HG03039 (cell line): ENCODE measurements at regions not wholly inside any gene's neighbourhood (a gene's known extent, or its start where the extent isn't known, plus 50 kb on each side); places are given as distances from the start of the nearest gene placed in this dataset.

Experiments
- ATAC-seq: cut with Tn5 transposase; IDR thresholded peaks from one replicate; pipeline ENCODE4 v1.9.1; 2021; ENCODE audit warnings: mild to moderate bottlenecking, moderate library complexity; ENCODE audit not compliant: unreplicated experiment

DNA sequence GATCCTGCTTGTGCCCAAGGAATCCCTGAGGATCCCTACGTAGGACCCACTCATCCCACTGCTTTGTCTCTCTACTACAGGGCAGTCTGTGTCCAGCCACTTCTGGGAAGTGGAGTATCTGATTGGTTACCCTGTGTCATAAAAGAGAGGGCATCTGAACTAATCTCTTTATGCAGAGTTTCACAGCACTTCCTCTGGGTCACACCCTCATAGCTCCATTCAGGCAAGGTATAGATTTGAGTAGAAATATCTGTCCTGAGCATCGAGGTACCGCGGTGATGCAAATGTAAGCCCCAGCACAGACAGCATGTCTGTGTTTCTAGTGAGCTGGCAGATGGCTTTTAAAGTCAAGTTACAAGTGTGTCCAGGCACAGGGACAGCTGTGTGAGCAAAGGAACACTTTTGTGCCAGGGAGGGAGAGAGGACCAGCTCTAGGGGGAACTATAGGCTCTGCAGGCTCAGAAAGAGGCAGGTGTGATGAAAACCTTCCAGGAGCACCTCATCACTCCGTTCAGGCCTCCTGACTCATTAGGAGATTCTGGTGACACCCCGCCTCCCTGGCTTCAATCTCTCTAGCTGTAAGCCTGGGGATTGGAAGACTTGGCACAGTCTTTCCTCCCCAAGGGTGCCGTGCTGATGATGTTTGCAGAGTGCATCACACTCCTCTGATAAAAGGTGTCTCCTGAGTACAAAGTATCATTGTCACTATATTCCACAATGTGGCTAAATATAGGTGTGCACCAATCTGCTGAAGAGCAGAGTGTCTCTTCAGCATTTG, 84.3 kb upstream of the UBL3 start:
- no peak for ATAC-seq

DNA sequence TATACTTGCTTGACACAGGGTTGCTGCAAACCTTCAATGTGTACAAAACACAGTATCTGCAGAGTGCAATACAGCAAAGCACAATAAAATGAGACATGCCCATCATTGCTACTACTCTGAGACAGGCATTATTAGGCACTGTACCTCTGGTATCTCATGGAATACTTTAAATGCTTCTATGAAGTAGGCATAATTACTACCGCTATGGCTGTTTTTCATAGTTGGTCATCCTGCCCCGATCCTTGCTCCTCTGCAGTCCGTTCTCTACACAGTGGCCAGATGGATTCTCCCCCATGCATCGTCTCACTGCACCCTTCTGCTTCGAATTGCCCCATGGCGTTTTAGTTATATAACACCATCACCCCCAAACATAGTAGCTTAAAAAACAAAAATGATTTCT, 83.0 kb upstream of the UBL3 start:
- ATAC-seq: no peak

DNA sequence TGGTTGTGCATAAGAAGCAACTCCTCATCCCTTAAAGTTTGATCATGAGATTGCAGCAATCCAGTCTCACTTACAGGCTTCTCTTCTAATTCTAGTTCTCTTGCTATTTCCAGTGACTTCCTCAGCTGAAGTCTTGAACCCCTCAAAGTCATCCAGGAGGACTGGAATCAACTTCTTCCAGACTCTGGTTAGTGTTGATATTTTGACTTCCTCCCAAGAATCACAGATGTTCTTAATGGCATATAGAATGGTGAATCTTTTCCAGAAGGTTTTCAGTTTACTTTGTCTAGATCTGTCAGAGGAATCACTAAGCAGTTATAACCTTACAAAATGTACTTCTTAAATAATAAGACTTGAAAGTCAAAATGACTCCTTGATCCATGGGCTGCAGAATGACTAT, 81.3 kb upstream of the UBL3 start:
- ATAC-seq: no peak

DNA sequence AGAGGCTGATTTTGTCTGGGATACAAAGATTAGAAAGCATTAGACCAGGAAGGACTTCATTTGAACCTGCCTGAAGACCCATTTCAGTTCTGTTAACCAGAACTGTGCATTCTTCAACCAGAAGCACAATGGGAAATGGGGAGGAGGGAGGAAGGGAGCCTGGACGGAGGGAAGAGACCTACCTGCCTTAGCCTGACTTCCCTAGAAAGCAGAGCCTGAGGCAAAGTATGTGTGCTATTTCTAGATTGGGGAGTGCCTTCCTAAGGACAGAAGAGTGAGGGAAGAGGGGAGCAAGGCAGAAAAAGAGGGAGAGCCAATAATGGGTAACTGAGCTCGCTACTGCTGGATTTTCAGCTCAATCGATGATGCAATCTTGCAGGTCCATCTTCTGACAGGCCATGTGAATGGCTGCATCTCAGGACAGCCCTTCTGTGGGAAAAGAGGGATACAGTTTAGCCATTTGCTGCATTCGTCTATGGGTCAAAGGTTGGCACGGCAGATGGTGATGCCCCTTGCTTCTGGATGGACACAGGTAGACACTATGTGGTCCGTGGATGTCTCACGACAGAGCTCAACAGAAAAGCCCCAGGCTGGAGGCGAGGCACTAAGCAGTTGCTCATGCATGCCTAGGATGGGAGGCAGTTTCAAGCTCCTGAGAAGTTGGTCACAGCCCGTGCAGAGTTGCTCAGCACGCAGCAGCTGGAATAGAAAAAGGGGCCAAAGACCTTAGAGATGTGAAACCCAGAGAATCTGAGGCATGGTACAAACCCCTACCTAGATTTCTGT, 78.8 kb upstream of the UBL3 start:
- no peak for ATAC-seq

DNA sequence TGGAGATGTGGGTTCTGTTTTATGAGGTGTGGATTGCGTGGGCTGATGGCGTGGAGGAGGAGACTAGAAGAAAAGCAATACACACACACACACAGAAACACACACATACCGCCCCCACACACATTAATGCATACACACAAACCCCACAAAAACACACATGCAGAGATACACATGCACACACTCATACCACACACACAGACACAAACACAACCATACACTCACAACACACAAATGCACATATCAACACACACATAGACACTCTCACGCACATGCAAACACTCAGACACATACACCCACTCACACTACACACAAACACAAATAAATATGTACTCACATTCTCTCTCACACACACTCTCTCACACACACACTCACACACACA, 75.7 kb upstream of the UBL3 start:
- ATAC-seq: no peak

DNA sequence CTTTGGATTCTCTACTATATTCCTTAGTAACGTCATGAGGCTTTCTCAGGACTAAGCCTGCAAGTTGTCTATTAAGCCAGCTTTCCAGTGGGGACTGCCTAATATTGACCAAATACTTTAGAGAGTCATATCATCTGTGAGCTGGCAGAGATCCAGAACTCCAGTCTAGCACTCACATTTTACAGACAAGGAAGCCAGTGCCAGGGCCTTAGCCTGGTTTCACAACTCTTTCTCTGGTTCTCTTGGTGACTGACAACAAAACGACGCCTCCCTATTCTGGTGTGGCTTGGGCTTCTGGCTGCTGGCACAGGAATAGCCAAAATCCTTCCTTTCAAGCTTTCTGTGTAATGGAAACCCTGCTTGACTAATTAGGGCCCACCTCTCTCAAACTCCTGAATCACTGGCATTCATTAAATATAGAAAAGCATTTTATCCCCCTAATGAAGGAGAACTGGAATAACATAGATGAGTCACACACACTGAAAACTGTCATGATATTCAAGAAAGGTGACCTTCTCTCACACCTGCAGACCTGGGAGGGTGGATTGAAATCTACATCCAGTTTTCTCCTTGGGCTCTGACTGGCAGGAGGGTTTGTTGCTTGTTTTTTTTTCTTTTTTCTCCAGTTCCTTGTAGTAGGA, 75.2 kb upstream of the UBL3 start:
- ATAC-seq: no peak

DNA sequence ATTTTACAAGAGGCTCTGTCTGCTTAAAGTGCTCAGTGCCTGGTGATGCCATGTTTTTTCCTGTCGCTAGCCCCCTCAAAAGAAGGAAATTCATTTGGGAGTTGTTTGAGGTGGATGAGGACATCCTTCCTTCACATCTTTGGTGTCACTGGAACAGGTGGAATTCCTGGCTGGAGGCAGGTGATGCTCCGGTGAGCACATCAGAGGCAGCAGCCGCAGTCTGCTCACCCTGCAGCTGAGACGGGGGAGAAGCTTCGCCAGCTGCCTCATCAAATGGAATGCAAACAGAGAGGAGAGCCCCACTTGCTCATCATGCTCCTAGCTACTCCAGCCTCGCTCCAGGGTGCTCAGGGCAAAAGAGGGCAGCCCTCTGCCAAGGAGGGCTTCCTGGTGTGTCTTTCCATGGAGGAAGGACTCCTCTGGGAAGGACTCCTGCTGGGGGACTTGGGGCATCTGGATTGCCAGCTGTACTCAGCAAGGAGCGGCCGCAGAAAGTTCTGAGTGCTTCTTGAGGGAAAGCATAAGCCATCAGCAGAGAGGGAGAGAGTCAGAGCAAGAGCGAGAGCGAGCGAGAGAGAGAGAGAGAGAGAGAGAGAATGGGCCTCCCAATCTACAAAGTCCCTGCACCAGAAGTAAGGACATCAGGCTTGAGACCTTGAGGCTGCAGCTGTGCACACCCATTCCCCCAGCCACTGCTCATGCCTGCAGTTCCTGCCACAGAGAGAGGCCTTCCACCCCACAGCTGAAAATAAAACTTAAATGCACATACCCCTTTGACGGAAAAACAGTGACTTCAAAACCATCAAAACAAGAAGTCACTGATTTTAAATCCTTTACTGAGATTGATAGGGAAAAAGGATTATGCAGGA, 74.3 kb upstream of the UBL3 start:
- no peak for ATAC-seq

DNA sequence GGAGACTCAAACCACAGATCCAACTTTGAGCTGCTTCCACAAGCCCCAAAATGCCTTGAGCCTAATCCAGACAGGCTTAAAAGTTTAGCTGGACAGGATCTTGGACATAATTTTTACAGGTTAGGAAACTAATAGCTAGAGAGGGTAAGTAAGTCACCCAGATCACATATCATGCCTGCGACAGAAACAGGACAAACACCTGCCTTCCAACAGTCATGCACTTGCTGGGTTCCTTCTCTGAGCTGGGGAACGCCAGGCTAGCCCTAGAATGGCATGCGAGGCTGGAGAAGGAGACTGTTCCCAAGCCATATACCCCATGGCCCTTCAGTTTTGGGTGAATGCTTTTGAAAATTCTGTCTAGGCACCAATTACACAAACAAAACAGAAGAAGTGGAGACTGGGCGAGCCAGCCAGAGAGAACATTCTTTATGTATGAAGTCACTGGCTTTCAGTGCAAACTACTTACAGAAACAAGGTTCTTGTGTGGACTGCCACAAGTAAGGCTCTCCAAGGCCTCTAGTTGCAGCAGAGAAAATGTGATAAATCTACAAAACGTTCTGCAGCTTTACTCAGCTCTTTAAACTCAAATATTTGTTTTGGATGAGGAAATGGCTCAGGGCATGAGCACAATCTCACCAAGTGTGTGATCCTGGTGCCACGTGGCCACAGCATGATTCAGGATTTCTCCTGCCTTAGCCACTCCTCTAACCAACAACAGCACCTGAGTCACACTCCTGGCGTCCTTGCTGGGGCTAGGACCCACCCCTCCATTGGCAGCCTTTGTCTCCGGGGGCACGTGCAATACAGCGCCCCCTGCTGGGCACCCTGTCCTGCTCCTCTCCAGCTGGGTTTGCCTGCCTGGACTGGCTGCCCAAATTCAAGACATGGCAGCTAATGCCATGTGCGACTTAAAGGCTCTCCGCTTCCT, 73.4 kb upstream of the UBL3 start:
- no peak for ATAC-seq

DNA sequence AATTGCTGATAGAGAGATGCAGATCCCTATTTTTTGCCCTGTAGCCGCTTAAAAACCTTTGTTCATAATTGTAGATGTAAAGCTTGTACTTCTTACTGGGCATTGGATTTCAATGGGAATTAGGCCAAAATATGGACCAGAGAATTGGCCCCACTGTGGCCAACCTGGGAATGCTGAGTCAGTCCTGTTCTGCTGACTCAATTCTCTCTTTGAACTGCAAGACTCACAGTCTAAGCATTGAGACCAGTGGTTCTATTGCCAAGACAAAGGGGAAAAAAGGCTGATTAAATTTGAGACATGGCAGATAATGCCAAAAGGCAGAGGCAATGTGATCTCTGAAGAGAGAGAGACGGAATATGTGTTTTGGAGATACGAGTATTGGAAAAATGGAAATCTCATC, 72.5 kb upstream of the UBL3 start:
- ATAC-seq: no peak

DNA sequence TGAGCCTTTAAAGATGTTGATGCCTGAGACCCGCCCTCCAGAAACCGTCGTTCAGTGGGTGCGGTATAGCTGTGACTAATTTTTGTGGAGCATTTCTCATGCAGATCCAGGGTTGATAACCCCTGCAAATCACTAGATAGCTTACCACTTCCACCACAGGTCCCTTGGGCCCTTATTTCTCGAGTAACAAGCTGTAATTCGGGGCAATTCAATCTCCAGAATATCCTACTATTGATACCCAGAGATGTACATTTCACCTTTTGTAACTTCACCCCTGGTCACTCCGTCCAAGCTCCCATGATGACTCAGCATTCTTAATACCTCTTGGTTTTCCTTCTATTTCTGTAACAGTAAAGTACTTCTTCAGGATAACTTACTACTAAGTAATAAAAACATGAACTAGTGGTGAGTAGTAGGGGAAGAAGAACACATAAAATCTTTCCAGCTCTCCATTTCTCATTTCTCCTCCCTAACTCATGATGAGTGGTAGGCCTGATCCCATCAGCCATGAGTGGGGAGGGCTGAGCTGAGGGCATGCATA, 71.9 kb upstream of the UBL3 start:
- ATAC-seq: no peak

DNA sequence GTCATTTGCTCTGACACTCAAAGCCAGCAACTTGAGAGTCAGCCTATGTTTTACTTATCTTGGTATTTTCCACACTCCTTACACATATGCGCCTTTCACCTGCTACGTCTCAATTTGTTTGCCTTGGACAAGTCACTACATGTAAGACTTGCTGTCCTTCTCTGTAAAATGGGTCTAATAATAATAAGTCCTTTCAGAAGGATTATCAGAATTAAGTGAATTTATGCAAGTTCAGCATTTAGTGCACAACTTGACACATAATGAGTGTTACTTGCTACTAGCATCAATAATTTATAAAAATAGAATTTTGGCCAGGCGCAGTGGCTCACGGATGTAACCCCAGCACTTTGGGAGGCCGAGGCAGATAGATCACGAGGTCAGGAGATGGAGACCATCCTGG, 71.1 kb upstream of the UBL3 start:
- no peak for ATAC-seq

DNA sequence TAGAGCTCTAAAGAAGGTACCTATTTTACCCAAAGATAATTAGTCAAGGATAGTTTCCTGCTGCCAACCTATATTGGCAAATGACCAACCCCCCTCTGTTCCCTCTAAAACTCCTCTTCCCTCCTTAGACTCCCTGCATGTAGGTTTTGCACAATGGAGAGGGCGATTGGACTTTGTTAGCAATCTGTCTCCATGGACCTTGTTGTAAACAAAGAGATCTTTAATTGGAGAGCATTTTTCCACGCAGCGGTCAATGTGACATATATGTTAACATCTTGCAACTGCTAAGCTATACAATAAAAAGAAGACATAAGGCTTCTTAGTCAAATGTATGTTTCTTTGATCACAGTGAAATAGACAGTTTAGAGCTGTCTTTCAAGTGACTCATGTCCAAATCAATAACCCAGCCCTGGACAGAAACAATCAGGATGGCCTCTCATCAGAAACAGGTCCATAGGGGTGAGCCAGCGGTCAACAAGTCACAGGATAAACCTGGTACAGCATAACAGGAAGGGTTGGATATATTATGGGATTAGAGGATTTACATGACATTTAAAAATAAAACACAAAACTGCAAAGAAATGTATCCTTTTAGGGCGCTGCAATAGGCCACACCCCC, 69.7 kb upstream of the UBL3 start:
- no peak for ATAC-seq

DNA sequence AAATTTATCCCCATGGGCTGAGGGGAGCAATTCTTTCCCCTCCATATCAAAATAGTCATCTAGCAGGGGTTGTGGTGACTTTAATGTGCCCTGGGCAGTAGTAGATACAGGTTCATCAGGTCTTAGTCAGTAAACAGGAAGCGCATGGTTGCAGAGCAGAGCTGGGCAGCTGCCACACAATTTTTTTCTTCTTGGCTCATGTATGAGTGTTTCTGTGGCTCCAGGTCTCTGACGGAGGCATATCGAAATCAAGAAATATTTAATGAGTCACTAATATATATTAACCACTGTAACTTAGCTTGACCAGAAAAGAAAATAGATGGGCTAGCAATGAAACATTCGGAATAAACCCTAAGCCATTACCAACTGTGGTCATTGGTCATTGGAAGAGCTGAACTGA, 68.4 kb upstream of the UBL3 start:
- ATAC-seq: no peak

DNA sequence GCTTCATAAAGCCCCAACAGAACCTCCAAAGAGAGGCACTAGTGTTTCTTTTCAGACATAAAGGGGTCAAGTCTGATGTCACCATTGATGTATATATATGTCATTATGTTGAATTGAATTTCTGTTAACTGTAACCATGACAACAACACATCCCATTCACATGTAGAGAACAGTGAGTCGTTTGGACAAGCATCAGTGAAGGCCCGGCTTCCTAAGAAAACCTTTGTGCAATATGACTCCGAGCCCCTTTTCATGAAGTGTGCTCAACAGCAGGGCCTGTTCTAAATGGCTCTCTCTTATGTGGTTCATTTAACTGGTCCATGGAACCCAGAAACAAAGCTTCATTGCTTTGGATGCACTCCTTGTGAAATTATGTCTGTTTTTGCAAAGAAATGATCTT, 67.2 kb upstream of the UBL3 start:
- ATAC-seq: no peak

DNA sequence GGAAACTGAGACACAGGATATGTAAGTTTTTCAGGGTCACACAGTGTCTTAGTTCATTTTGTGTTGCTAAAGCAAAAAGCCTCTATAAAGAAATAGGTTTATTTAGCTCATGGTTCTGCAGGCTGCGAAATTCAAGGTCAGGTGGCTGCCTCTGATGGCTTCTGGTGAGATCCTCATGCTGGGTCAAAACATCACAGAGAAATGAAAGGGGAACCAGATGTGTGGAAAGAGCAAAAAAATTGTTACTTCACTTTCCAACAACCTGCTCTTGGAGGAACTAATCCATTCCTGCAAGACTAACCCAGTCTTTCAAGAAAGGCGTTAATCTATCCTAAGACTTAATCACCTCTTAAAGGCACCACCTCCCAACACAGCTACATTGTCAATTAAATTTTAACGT, 64.2 kb upstream of the UBL3 start:
- ATAC-seq: no peak

DNA sequence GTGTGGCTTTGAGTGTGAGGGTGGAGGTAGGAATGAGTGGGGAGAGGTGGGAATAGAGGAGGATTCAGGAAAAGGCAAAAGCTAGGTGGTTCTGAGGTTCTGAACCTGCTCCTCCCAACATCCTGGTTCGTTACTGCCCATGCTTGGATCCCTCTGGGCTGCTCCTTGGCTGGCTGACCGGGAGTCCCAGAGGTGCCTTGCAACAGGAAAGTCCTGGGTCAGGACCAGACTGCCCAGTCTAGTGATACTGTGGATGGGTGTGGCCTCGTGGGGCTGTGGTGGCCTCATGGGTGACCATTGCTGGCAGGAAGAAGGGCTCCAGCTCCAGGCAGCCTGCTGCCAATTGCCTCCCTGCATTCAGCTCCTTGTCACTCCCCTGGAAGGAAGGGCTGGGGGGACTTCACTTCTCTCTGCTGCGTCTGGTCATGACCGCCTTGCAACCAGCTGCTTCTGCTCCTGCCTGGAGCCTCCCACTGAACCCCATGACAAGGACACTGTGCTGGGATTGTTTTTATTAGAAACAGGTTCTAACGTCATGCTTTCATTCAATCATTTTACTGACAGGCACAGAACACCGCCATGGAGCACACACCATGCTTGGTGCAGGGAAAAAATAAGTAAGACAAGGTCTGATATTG, 61.5 kb upstream of the UBL3 start:
- no peak for ATAC-seq

DNA sequence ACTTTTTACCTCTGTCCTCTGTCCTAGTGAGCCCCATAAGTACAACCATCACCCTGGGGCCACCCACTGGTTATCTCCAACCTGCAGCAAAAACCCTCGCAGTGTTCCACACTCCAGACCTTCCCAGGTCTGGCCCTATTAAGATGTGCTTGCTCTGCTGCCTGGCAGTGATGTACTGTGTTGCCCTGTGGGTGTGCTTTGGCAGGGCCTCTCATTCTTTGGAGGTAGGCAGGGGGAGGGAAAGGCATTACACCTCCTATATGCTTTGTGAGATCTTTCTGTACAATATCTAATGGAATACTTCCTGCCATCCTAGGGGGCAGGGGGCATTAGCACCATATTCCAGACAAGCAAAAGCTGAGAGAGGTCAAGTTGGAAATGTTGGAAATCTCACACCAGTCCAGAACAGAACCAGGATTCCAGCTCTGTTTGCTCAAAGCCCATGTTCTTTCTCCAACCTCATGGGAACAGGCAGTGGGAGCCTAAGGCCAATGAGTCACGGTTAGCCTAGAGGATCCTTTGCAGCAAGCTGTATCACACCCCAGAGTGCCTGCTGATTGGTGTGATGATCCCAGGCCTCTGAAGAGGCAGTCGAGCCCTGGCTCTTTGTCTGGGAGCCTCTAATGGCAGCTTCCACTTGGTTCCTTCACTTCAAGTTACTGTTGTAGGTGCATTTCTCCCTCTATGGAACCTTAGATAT, 59.7 kb upstream of the UBL3 start:
- ATAC-seq: no peak

DNA sequence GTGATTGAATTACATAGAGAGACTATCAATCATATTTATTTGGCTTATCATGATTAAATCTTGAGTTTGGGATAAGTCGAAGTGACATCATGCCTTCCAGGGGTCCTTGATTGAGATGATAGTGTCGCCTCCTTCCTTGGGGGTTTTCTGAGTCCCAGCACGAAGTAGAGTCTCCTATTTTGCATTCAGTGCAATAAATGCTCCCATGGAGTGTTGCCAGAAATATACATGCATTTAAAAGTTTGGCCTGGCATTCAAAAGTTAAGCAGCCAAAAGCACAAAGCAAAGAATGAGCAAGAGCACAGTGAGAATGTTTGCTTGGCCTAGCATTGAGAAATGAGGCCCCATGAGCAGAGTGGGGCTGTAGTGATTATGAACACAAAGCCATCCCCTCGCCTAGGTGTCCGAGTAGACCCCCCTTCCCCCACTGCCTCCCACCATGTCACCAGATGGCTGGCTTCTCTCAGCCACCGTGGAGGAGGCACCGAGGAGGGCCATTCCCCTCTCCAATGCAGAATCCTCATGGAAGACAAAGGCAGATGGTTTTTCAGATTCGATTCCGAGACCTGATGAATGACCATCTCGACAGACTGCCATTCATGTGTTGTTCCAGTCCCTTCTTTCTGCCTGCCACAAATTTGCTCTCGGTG, 58.8 kb upstream of the UBL3 start:
- no peak for ATAC-seq
